HG02884 (cell line): ENCODE measurements at regions not wholly inside any gene's neighbourhood (a gene's known extent, or its start where the extent isn't known, plus 50 kb on each side); places are given as distances from the start of the nearest gene placed in this dataset.
A peak's percentile ranks its signal among the peaks of the same experiment; 100 is the strongest.
"Not testable (repeated sequence)": the region's sequence is repeated elsewhere in the genome, so short reads cannot be mapped to it uniquely, and the experiment has no call there.

Experiments
- ATAC-seq: cut with Tn5 transposase; IDR thresholded peaks from one replicate; pipeline ENCODE4 v1.9.1; 2021; ENCODE audit warnings: mild to moderate bottlenecking, moderate library complexity; ENCODE audit not compliant: unreplicated experiment

DNA sequence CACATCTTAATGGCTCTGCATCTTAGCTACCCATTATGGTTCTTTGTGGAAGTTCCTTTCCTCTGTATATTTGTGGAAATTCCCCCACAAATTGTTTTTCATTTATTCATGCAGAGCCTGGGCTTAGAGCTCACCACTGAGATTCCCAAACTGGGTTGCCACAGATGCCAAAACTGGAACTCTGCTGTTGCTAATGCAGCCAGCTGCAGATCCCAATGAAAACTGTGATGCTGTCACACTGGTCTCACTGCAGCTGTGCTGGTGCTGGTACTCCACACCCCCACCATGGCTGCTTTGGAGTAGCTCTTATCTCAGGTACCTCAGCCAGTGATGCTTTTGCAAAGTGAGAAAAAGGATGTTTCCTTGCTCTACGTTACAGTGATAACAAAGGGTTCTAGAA lies 87.7 kb downstream of the DCK start:
- no peak for ATAC-seq

DNA sequence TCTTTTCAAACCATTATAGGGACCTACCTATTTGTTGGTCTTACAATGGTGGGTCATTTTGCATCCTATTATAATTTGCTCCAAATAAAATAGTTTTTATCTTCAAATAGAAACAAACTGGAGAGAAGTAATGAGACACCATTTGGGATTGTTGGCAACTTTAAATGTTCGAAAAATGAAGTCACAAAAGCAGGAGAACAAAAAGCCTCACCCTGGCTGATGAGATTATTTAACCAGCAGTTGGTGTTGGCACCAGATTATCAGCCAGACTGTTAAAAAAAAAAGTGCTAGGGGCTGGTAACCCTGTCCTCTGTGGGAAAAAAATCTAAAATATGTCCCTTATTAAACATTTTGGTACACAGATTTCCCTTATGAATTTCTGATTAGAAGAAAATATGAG lies 100.3 kb downstream of the DCK start:
- ATAC-seq = no peak

DNA sequence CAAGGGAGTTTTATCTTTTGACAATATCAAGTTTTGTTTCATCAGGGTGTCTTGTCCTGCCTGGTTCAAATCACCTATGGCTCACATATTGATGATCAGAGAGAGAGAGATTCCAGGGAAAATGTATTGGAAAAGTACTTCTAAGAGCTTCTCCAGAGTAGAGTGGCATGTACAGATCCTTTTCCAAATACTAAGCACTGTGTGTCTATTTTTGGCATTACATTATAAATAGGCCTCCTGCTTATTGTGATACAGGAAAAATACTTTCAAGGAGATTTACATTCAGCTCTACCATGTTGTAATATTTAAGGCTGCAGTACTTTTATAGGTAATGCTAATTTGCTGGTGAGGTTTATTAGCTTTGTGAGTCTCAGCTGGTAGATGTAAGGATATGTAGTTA lies 100.8 kb downstream of the DCK start:
- no peak for ATAC-seq

DNA sequence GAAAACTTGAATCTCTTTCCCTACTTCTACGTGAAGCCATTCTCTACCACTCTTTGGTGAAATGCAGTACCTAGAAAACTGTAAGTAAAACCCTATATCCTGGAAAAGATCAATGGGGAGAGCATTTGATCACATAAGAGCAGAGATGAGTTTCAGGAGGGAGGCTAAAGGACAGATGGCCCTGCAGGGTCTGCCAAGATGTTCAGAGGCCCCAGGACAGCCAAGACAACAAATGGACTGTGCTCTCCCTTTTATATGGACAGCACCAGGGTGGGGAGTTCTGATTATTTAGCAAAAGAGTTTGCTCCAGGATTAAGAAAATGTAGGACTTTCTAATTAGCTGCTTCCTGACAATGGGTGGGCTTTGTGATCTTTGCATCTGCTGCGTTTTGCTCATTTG lies 101.7 kb downstream of the DCK start:
- ATAC-seq = no peak

DNA sequence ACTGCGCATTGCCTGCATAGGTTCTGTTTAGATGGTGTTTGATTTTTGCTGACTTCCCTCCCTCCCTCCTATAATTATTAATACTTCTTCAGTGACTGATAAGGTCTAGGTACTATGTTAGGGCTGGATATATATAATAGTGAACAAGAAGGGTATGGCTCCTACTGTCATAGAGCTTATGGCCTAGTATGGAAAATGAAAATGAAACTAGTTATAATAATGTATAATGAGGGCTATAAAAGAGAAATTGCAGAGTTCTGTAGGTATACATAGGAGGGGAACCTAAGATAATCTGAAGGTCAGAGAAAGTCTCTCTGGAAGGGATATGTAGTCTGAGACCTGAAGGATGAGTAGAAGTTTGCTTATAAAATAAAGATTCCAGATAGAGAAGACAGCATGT lies 102.1 kb downstream of the DCK start:
- no peak for ATAC-seq

DNA sequence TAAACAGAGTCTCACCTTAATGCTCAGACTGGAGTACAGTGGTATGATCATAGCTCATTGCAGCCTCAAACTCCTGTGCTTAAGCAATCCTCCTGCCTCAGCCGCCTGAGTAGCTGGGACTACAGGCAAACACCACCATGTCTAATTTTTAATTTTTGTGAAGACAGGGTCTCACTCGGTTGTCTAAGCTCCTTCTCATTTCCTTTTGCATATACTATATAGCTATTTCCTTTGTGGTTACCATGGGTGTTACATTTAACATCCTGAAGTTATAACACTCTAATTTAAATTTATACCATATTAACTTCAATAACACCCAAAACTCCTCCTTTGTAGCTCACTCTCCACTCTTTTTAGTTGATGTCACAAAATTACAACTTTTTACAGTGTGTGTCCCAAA lies 114.3 kb downstream of the DCK start:
- no peak for ATAC-seq

DNA sequence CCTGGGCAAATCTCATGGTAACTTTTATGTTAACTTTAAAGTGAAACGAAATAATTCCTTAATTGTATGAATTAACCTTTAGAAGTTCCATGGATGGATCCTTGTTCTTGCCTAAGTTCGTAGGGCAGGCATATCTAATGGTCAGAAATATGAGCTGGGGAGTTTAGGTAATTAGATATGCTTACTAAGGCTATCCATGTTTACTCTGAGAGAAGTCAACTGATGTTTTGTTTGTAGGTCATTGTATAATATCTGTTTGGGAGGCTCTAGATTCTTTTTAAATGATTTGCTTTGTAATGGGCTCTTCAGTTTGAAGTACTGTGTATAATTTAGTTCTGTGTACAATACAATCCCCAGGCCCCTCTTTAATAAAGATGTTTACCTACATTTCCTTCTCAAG lies 117.0 kb downstream of the DCK start:
- ATAC-seq = no peak

DNA sequence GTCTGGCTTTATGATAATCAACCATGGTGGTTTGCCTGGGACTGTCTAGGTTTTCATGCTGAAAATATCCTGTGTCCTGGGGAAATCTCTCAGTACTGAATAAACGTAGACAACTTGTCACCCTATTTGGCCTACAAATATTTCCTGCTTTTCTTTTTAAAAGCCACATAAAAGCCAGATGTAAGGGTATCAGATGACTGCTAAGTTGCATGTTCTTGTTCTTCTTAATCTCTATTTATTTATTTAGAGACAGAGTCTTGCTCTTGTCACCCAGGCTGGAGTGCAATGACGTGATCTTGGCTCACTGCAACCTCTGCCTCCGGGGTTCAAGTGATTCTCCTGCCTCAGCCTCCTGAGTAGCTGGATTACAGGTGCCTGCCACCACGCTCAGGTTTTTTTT lies 117.7 kb downstream of the DCK start:
- not testable (repeated sequence) for ATAC-seq

DNA sequence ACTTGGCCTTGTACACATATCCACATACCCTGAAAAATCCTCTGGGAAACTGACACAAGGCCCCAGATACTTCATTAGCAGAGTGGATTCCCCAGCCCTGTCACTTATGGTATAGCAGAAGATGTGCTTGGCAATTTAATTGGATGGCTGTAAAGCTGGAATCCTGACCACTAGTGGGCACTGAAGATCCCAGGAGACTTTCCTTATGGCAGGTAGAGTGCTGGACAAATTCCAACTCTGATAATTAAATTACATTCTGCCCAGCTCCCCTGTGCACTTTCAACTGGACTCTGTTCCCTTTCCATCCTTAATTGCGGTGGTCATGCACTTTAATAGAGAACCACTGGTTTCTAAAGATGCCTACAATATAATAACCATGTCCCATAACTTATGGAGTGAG lies 119.8 kb downstream of the DCK start:
- no peak for ATAC-seq

DNA sequence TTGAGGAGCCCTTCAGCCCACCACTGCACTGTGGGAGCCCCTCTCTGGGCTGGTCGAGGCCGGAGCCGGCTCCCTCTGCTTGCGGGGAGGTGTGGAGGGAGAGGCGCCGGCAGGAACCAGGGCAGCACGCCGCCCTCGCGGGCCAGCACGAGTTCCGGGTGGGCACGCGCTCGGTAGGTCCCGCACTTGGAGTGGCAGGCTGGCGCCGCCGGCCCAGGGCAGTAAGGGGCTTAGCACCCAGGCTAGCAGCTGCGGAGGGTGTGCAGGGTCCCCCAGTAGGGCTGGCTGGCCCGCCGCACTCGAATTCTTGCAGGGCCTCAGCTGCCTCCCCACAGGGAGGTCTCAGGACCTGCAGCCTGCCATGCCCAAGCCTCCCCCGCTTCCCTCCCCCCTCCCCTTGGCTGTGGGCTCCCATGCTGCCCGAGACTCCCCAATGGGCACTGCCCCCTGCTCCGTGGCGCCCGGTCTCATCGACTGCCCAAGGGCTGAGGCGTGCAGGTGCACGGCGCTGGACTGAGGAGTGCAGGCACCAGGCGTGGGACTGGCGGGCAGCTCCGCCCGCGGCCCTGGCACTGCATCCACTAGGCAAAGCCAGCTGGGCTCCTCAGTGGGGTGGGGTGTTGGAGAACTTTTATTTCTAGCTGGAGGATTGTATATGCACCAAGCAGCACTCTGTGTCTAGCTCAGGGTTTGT lies 127.5 kb downstream of the DCK start:
- no peak for ATAC-seq

DNA sequence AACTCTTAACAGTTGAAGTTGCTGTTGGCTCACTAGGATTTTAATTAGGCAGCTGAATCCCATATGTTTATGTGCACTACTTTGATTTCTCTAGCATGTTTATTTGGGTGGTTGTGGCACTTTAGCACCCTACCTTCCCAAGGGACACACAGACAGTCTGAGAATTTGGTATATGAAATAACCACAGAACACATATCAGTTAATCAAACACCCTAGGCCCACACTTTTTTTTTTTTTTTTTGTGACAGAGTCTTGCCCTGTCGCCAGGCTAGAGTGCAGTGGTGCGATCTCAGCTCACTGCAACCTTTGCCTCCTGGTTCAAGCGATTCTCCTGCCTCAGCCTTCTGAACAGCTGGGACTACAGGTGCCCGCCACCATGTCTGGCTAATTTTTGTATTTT lies 130.5 kb downstream of the DCK start:
- no peak for ATAC-seq

DNA sequence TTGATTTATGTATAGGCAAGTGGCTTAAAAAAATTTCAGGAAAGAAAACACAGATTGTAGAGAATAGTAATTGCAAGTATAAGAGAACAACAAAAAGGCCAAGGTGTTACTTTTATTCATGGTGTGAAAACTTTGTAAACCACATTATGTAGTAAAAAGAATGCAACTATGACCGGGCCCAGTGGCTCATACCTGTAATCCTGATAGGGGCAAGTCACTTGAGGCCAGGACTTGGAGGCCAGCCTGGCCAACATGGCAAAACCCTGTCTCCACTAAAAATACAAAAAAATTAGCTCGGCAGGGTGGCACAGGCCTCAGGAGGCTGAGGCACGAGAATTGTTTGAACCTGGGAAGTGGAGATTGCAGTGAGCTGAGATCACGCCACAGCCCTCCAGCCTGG lies 131.7 kb downstream of the DCK start:
- ATAC-seq = no peak

DNA sequence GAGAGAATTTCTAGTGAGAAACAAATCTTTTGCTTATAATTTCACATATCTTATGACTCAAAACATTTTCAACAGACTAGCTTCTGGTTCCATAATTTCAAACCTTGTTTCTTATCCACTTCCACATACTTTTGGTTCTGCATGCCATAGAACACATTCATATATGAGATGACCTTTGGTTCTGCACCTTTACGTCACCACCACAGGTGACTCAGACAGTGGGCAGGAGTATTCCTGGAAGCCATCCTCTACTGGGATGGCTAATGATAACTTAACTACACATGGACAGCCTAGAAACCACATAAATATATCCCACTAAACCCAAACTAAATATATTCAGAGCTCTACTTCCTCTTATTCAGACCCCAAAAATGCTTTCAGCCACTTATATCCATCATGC lies 133.3 kb downstream of the DCK start:
- ATAC-seq = no peak

DNA sequence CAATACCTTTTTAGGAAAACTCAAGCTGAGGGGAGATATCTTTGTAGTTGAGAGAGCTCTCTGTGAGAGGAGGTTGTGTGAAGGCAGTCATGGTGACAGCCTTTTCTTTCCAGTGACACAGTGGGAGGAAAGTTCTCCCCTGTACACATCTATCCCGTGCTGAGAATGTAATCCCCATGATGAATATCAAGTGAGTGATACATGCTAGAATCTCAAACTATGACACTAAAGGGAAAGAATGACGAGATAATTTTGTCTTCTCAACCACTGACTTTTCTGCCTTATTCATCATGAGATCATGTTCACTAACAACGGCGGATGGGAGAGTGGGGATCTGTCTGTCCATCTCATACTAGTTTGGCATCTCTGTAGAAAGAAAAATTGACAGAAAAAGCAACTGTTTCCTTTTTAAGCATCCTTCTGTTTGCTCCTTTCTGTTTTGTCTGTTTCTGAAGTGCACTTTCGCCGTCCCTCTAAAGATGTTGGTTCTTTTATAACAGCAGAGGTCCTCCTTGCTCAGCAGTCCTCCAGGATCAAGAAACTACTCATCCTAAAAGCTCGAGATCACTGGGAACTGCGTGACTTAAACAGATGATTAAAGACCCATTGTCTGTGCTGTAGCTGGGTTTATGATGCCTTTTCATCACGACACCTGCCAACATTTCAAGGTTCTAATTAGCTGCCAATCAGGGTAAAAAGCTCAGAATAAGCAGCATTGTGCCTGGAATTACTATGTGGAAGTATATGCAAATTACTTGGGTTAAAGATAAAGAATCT lies 137.6 kb downstream of the DCK start:
- no peak for ATAC-seq

DNA sequence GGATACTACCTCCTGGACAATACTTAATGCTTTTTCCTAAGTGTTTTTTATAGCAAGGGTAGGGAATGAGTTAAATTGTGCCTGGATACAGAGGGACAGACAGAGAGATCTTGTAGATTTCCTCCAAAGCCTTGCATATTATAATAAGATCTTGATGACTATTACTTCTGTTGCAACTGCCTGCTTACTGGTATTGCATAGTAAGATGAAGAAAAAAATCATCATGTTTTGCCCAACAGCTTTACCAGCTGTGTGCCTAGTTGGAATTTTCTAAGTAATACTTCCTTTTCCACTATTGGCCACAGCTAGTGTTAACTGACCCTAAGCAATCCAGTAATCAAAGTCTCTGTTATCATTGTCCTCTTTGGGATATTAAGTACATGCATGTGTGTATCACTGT lies 139.0 kb downstream of the DCK start:
- no peak for ATAC-seq

DNA sequence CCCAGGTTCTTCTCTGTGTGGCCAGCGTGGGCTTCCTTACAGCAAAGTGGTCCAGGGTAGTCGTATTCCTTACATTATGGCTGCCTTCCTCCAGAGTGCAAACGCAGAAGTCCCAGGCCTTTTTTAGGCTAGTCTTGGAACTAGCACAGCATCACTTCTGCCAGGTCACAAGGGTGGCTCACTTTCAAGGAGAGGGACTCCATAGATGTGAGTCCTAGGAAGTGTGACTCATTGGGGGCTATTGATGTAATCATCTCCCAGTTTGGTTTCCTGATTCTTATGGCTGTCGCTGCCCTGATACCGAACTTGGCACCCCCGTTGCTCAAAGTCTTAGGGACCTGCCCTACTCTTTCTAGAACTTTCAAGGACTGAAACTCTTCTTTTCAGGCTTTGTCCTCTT lies 140.0 kb downstream of the DCK start:
- no peak for ATAC-seq

DNA sequence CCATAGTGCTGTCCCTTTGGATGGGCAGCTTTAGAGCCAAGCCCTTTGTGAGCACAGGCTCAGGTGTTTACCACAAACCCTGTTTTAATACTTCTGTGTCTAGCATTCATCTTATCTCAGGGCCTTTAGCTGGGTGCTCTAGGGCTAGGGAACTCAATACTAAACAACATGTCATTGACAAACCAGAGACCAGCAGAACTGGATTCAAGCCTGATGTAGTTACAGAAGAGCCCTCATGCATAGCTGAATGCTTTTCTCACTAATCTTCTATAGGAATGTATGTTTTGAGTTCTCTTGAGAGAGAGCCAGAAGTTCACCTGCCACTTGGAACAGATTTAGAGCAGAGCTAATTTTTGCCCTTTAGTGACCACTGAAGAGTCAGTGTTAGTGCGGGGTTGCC lies 142.6 kb downstream of the DCK start:
- no peak for ATAC-seq

DNA sequence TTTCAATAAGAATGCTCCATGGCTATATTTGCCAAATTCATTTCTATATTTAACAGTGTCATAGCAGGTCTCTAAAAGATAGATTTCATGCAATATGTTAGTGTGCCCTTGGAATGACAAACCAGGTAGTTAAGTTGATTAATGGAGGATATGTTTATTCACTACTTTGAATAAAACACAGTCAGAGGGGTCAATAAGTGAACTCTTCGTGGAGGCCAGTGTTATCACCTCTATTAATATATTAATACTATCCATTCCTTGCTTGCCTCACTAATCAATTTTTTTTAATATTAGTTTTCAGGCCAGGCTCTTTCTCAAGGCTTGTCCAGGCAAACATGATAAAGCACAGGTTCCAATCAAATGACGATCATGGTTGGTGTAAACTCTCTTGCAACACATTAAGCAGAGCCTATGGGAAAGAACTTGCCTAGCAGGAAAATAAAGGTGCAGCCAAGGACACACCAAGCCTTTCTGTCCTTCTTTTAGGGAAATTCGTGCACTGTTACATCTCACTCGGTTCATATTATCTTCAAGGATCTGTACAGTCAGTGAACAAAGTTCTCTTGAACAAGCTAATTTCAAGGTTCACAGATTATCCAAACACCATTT lies 144.7 kb downstream of the DCK start:
- no peak for ATAC-seq

DNA sequence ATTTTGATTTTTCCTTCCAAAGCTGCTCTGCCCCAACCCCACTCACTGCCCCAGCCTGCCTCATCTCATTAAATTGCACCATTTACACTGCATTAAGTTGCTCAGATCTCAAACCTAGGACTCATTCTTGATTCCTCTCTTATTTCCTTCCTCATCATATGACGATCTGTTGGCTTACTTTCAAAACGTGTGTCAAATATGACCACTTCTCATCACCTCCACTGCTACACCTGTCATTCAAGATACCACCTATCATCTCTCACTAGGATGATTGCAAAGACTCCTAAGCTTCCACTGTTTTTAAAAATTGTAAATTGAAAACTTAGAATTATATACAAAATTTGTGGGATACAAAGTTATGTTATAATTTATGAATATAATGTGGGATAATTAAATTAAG lies 147.1 kb downstream of the DCK start:
- no peak for ATAC-seq

DNA sequence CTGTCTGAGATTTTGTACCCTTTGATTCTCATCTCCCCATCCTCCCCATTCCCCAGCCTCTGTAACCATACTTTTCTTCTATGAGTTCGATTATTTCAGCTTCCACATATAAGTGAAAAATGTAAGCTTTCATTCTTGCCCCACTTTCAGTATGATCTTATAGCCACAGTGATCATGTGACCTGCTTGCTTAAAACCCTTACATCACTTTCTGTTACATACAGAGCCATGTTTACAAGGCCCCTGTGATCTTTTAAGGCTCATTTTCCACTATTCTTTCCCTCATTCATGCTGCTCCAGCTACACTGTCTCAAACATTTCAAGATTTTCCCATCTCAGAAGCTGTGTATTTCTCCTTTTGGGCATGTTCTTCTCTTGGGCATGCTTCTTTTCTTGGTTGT lies 147.7 kb downstream of the DCK start:
- ATAC-seq = peak; percentile 45

DNA sequence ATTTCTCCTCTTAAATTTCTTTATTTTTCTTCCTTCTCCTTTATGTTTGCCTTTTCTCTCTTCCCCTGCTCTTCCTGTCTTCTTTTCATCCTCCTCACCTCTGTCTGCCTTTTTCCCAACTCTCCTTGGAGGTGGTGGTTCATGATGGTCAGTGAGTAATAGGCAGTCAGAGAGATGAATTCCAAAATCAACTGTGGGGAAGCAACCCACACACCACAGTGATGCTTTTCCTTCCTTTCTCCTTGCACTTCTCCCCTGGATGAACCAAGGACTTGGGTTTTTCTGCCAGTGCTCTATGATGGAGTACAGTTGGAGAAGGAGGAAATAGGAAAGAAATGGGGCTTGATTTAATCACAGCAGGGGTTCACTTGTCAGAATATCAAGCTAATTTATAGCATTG lies 153.8 kb downstream of the DCK start:
- ATAC-seq = no peak

DNA sequence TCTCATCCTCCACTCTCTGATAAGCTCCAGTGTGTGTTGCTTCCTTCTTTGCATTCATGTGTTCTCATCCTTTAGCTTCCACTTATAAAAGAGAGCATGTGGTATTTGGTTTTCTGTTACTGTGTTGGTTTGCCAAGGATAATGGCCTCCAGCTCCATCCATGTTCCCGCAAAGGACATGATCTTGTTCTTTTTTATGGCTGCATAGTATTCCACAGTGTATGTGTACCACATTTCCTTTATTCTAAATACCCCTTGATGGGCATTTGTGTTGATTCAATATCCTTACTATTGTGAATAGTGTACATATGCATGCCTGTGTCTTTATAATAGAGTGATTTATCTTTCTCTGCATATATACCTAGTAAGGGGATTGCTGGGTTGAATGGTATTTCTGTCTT lies 155.1 kb downstream of the DCK start:
- no peak for ATAC-seq
